ENCODE measurements at regions not wholly inside any gene's neighbourhood (a gene's known extent, or its start where the extent isn't known, plus 50 kb on each side); places are given as distances from the start of the nearest gene placed in this dataset.
"Not testable (repeated sequence)": the region's sequence is repeated elsewhere in the genome, so short reads cannot be mapped to it uniquely, and the experiment has no call there.

DNA sequence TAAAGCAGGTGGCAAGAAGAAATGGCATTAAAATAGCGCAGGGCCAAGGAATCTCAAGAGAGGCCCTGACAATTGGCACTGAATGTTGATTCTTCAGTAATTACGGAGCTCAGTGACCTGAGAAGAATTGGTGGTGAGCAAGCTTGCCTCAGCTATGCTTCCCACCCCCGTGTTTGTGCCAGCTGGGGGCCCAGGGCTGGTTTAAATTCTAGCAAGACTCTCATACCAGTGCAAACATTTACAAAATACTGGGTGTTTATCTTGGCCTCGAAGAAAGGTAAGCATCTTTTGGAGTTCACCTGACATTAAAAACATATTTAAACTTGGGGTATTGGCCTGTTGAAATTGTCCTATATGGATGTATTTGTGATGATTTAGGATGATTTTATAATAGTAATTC lies 296.7 kb upstream of the USP25 start:
- intact Hi-C loops (cut with DNase I), result no loop called here
- no peak for DNase-seq
- ATAC-seq (ENCODE audit: poor library complexity), result no peak

DNA sequence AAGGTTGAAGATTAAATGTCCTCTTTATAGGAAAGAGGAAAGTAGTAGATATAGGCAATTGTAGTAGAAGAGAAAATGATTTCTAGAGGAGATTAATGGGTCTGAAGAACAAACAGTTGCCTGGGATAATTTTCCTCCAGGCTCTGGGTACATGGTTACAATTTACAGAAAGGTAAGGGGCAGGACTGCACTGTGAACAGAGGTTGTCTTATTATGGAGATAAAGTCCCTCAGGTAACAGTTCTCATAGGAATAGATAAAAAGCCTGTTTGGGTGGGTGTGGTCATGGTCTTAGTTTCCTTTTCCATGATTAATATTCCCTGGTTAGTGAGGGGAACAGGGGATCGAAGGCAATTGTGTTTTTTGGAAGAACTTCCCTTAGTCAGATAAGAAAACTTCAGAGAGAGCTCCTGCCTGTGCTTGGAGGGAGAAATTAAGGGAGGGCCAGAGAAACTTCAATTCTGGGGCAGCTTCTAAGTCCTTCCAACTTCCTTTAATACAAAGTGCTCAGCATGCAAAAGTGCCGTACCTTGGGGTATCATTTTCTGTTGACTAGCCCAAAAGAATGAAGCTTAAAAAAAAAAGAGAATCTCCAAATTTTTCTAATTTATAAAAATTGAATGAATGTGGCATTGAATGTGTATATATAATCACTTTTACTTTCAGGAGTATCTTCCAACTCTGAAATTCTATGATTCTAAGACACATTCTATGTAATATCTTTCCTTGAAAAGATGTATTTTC lies 295.4 kb upstream of the USP25 start:
- ATAC-seq (ENCODE audit: poor library complexity), result no peak
- intact Hi-C loops (cut with DNase I), result no loop called here
- no peak for DNase-seq

DNA sequence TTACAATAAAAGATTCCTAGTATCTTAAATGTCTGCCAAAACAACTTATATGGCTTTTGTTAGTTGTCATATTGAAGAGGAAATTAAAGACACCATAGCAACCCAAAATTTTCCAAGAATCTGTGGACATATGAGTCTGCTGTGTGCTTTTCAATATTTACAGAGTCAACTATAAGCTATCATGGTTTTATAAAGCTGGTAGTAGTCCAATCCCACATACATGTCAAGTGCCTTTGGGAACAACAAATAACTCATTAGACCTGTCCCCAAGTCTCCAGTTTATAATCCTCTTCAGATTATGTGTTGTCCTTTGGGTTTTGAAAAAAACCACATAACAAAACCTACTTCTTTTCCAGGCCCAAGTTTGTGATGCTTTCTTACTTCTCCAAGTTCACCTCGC lies 293.8 kb upstream of the USP25 start:
- DNase-seq, result no peak
- ATAC-seq (ENCODE audit: poor library complexity), result no peak
- intact Hi-C loops (cut with DNase I), result no loop called here

DNA sequence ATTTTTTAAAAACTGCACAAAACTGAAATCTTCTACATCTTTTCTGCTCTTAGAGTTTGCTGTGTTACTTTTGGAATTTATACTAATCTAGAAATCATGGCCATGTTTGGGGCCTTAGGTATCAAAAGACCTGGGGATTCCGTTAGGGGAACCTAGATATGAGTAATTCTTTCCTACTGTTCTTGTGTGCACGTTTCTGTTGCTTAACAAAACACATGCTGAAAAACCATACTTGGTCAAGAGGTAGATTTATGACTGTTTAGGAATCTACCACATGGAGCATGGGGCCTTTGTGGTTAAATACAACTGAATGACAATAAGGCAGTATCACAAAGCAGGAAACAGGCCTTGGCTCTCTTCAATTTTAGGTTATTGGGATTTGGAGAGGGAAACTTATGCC lies 291.9 kb upstream of the USP25 start:
- intact Hi-C loops (cut with DNase I), result no loop called here
- no peak for DNase-seq
- ATAC-seq (ENCODE audit: poor library complexity), result no peak

DNA sequence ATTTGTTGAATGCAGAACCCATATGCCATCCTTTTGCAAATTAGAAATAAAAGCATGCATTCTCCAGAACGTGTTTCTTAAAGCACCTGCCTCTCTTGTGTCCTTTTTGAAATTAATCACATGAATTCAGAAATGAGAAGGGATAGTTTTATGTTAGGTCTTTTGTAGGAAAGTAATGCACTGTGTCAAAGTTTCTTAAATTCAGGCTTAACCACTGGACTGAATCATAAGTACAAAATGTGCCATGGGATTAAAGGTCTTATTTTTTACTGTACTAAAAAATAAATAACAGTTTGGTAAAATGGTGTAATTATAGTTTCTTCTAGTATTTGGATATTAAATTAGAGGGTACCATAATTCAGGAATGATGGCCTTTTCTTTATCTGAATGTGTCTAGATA lies 290.1 kb upstream of the USP25 start:
- ATAC-seq (ENCODE audit: poor library complexity) (no peak), DNase-seq (no peak)
- intact Hi-C loops (cut with DNase I), result no loop called here

DNA sequence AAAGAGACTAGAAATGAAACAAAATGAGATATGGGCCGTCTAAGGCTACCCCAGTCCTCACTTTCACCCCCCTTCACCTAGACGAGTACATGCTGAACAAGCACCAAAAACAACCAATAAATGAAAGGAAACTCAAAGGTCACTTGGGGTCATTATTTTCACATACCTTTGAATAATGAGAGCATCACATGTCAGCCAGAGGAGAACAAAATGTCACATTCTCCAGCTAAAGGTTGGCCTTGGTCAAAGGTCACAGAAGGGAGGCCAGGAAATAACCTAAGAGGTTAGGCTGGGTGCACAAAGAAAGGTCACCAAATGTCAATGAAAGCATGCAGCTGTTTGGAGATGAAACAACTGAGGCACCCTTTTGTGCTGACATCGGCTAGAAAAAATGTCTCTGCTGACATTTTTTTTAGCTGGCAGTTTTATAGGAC lies 288.7 kb upstream of the USP25 start:
- no peak for DNase-seq
- intact Hi-C loops (cut with DNase I), result no loop called here
- no peak for ATAC-seq (ENCODE audit: poor library complexity)

DNA sequence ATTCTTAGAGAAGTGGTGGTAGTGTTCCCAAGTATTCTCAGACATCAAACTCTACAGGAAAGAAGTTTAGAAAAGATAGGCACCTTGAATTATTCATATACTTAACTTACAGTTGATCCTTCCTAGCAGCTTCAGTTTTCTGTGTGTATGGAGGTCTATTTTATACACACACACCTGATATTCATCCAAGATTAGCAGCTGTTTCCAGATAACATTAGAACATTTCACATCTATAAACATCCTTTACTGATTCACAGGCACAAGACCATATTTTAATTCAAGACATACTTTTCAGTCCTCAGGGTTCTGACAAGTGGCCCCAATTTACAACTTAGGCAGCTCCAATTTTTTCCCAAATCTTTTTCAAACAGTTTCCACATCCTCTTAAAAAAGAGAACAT lies 287.8 kb upstream of the USP25 start:
- ATAC-seq (ENCODE audit: poor library complexity), result no peak
- intact Hi-C loops (cut with DNase I), result no loop called here
- no peak for DNase-seq

DNA sequence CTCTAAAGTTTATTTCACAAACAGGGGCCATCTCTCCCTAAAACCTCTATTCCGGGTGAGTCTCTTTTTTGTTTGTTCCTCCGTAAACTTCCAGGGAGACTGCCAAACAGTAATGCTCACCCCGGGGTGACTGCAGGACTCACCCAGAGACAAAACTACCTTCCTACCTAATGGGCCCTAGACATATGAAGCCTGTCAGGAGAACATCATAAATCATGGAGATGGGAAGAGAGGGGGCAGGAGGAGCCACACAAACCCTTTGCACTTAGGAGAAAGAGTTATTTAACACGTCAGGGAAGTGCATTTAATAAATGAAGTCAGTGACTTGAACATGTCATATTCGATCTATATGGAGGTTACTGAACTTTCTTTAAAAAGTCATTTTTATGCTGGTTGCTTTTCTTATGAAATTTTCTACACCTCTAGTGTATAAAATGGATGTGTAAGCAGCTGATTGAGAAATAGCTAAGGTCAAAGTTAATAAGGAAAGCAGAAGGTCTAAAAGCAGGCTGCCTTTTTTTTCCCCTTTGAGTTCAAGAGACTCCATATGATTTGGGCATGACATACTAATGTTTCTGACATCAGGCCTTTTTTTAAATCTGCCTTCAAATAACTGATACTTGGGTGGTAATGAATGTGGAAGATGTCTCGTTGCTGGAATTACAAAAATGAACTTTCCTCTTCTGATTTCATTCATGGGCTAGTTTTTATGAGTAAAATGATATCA lies 286.9 kb upstream of the USP25 start:
- intact Hi-C loops (cut with DNase I), result no loop called here
- DNase-seq (no peak), ATAC-seq (ENCODE audit: poor library complexity) (no peak)

DNA sequence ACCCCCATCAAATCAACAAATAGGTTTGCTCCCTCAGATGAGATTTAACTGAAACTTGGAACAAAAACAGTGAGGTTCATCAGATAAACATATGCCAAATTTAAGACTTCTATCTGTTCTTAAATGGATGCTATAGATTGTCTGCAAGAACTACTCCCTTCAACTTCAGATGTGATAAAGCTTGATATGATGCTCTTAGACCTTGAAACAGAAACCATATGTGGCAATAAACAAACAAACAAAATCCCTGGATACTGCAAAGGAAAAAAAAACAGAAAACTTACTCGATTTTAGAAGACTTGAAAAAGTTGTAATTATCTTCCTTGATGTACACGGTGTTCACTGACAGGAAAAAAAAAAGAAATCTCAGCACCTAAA lies 286.1 kb upstream of the USP25 start:
- DNase-seq (no peak), ATAC-seq (ENCODE audit: poor library complexity) (no peak)
- intact Hi-C loops (cut with DNase I), result no loop called here

DNA sequence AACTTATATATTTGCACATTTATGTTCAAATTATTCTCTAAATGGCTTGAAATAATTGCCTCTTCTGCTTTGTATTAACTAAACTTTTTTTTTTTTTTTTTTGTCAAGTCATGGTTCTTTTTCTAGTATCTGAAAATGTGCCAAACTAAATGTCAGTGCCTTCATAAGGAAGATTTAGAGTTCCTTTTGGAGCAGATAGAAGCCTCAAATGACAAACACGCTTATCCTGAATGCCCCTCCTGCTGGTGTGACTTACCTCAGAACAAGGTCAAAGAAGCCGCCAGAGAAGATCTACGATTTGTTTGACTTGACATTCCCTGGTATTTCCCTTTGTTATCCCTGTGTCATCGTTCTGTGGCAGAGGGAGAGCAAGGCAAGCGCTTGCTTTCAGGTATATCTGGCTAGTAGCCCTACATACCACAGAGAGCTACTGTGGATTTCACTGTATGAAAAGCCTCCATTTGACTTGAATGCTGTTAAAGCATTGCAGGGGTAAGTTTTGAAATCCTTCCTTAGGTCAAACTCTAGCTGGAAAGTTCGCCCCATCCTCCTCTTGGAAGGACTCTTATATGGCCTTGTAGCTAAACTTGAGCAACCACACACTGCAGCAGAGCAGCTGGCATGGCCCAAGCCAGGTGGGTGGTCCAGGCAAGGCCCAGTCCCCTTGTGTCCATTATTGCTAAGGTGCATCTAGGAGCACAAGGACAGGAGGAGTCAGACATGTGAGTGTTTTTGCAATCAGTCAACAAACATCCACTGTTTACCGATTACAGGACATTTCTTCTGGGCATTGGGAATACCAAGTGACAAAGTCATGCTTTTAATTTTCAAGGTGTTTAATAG lies 285.4 kb upstream of the USP25 start:
- DNase-seq (no peak), ATAC-seq (ENCODE audit: poor library complexity) (no peak)
- intact Hi-C loops (cut with DNase I), result no loop called here

DNA sequence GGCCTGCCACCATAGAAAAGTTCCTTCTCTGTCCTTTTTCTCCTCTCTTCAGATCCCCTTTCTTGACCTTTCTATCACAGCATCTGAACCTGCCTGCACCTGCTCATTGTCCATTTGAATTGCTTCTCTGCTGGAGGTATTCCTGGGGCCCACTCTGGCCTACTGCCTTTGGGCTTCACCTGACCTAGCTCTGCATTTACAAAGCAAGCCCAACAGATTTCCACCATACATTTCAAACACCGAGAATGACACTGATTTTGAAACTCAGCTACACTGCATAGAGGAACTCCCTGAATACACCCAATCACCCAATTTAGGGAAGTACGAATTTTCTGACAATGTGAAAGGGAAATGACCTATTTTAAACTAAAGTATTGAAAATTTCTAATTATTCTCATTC lies 284.5 kb upstream of the USP25 start:
- intact Hi-C loops (cut with DNase I), result no loop called here
- ATAC-seq (ENCODE audit: poor library complexity) (peak; percentile 53), DNase-seq (no peak)

DNA sequence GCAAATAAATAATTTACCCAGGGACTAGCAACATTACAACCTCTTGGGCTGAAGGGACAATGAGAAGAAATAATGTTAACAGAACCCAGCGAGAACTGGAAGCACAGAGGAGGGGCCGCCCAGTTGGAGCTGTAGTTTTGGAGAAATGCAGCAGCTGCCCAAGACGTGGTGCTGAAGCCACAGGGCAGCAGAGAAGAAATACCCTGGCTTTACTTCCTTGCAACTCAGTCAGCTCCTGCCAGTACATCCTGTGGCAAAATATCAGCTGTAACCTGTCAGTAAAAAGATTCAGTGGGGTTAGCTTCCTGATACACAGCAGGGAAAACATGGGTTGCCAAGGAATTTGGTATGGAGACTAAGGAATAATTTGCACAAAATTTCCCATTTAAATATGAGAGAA lies 283.6 kb upstream of the USP25 start:
- no peak for ATAC-seq (ENCODE audit: poor library complexity)
- intact Hi-C loops (cut with DNase I), result no loop called here
- DNase-seq, result no peak

DNA sequence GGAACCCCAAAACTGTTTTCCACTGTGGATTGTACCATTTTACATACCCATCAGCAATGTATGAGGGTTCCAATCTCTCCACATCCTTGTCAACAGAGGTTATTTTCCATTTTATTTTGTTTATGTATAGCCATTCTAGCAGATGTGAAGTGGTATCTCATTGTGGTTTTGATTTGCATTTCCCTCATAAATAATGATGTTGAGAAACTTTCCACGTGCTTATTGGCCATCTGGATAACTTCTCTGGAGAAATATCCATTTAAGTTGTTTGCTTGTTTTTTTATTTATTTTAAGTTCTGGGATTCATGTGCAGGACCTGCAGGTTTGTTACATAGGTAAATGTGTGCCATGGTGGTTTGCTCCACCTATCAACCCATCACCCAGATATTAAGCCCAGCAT lies 280.2 kb upstream of the USP25 start:
- ATAC-seq (ENCODE audit: poor library complexity) (no peak), DNase-seq (no peak)
- intact Hi-C loops (cut with DNase I), result no loop called here

DNA sequence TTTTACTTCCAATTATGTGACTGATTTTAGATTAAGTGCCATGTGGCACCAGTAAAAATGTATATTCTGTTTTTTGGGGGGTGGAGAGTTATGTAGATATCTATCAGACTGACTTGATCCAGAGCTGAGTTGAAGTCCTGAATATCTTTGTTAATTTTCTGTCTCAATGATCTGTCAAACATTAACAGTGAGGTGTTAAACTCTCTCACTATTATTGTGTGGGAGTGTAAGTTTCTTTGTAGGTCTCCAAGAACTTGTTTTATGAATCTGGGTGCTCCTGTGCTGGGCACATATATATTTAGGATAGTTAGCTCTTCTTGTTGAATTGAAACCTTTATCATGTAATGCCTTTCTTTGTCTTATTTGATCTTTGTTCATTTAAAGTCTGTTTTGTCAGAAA lies 276.5 kb upstream of the USP25 start:
- intact Hi-C loops (cut with DNase I), result no loop called here
- ATAC-seq (ENCODE audit: poor library complexity), result no peak
- no peak for DNase-seq

DNA sequence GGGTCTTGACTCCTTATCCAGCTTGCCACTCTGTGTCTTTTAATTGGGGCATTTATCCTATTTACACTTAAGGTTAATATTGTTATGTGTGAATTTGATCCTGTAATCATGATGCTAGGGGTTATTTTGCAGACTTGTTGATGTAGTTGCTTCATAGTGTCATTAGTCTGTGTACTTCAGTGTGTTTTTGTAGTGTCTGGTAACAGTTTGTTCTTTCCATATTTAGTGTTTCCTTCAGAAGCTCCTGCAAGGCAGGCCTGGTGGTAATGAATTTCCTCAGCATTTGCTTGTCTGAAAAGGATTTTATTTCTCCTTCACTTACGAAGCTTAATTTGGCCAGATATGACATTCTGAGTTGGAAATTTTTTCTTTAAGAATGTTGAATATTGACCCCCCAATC lies 276.0 kb upstream of the USP25 start:
- DNase-seq; intact Hi-C loops (cut with DNase I); ATAC-seq (ENCODE audit: poor library complexity): not testable (repeated sequence)

DNA sequence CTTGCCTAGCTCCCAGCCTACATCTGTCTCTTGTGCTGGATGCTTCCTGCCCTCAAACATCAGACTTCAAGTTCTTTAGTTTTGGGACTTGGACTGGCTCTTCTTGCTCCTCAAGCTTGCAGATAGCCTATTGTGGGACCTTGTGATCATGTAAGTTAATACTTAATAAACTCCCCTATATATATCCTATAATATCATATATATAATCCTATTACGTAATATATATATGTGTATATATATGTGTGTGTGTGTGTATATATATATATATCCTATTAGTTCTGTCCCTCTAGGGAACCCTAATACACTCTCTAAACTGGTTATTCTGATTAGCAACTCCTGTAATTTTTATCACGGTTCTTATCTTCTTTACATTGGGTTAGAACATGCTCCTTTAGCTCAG lies 274.9 kb upstream of the USP25 start:
- ATAC-seq (ENCODE audit: poor library complexity); DNase-seq; intact Hi-C loops (cut with DNase I): not testable (repeated sequence)

DNA sequence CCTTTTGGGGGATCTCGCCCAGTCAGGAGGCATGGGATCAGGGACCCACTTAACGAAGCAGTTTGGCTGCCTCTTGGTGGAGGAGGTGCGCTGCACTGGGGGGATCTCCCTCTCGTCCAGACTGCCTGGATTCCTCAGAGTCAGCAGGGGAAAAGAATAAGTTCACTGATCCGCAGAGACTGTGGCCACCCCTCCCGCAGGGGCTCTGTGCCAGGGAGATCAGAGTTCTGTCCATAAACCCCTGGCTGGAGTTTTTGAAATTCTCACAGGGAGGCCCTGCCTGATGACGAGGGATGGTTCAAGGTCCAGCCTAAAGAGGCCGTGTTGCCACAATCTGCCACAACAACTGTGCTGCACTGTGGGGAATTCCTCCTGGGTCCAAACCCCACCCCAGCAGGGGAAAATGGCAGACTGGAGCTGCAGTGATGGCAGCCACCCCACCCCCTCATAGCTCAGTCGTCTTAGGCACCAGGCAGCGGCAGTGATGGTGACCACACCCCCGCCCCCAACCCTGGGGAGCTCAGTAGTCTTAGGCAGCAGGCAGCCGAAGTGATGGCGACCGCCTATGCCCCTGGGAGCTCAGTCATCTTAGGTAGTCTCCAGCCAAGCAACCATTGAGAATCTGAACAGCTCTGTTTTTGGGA lies 273.8 kb upstream of the USP25 start:
- ATAC-seq (ENCODE audit: poor library complexity), result no peak
- no peak for DNase-seq
- intact Hi-C loops (cut with DNase I), result no loop called here

DNA sequence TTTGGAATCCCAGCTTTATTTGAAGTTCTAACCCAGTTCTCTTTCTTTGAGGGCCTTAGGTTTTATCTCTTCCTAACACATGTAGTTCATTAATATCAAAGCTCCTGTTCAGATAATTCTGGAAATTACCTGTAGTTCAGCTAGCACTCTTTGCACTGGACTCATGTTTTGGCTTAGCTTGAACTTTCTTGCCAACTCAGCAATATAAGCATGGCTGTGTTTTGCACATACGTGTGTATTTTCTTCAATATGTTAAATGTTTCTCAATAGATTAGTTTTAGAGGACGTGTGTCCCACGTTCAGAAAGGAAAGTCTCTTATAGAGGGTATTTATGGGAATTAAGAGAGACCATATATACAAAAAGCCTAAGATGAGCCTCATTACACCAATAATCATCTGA lies 271.8 kb upstream of the USP25 start:
- intact Hi-C loops (cut with DNase I), result no loop called here
- DNase-seq (no peak), ATAC-seq (ENCODE audit: poor library complexity) (no peak)

DNA sequence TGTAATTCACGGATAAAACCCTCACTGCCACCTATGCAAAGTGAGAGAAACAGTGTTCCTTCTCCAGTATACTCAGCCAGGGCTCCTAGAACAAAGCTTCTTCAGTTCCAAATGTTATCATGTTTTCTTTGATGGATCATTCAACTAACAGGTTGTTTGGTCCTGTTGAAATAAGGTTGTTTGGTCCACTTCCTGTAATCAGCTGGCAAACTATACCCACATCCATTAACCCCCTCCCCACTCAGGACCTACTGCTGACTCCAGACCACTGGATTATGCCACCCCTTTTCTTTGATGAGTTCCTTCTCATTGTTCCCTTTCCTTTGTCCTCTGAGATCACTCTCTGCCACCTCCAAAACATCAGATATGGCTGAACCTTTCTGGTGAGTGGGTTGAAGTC lies 267.7 kb upstream of the USP25 start:
- intact Hi-C loops (cut with DNase I), result no loop called here
- DNase-seq, result no peak
- no peak for ATAC-seq (ENCODE audit: poor library complexity)

All from Right ventricle myocardium superior (tissue), 1 donor.